Right atrium auricular region (tissue), 2 donors: ENCODE measurements at regions not wholly inside any gene's neighbourhood (a gene's known extent, or its start where the extent isn't known, plus 50 kb on each side); places are given as distances from the start of the nearest gene placed in this dataset.

ENCODE experiments used
- DNase-seq: peaks from one replicate; pipeline ENCODE4 v3.0.0-alpha.2; 2019; ENCODE audit warnings: low spot score
- H3K27ac ChIP-seq, 2 donors: fragments of 200-600 bp; sonication (generic); 1 replicate in 1 of 2; 2 replicates in 1 of 2; pipeline ENCODE4 v1.5.1; 2016 to 2019
- H3K27me3 ChIP-seq, 2 donors: fragments of 200-600 bp; sonication (generic); one replicate each; pipeline versions ENCODE4 v1.5.1 to v1.6.0; 2017 to 2019
- H3K36me3 ChIP-seq: fragments of 200-600 bp; sonication (generic); one replicate; pipeline ENCODE4 v1.5.1; 2016
- H3K4me1 ChIP-seq, 2 donors: fragments of 200-600 bp; sonication (generic); one replicate each; pipeline versions ENCODE4 v1.5.1 to v1.6.0; 2017 to 2019
- H3K4me3 ChIP-seq, 2 donors: fragments of 200-600 bp; sonication (generic); 1 replicate in 1 of 2; 2 replicates in 1 of 2; pipeline ENCODE4 v1.5.1; 2017 to 2019; ENCODE audit warnings: mild to moderate bottlenecking in 1 of 2, moderate library complexity in 1 of 2
- H3K9me3 ChIP-seq, 2 donors: fragments of 200-600 bp; sonication (generic); one replicate each; pipeline ENCODE4 v1.5.1; 2019
- CTCF ChIP-seq, 2 donors: fragments of 200-600 bp; sonication (generic); IDR thresholded peaks; one replicate each; pipeline ENCODE4 v1.5.1; 2019; ENCODE audit warnings: antibody characterized with exemption in 2 of 2

GRCh38 chr18:27803957-27804356 lies 373.0 kb downstream of the CDH2 start:
- Histone ChIP-seq H3K4me1 (no peaks in the 10 kb centered on the region), H3K27ac (no peak overlapping the region), H3K4me3 (no peak overlapping the region), H3K9me3 (no peaks in the 10 kb centered on the region), H3K36me3 (no peaks in the 10 kb centered on the region), H3K27me3 (no peaks in the 10 kb centered on the region)
- TF ChIP-seq CTCF (IDR thresholded peaks at IDR 0.05): no peak
- no peak for DNase-seq

- H3K4me1 ChIP-seq: no peaks in the 10 kb centered on the region
- H3K36me3 ChIP-seq: no peaks in the 10 kb centered on the region
- no peak overlapping the region for H3K4me3 ChIP-seq
- no peak overlapping the region for H3K27ac ChIP-seq
- no peak for DNase-seq
- TF ChIP-seq CTCF (IDR thresholded peaks at IDR 0.05): no peak
- H3K9me3 ChIP-seq: no peaks in the 10 kb centered on the region
- H3K27me3 ChIP-seq: no peaks in the 10 kb centered on the region
These were observed 379.4 kb downstream of the CDH2 start for GRCh38 chr18:27797484-27797883.

GRCh38 chr18:27794181-27794926 lies 382.6 kb downstream of the CDH2 start:
- no peaks in the 10 kb centered on the region for H3K27me3 ChIP-seq
- no peak for TF ChIP-seq CTCF (IDR thresholded peaks at IDR 0.05)
- H3K9me3 ChIP-seq: no peaks in the 10 kb centered on the region
- no peaks in the 10 kb centered on the region for H3K4me1 ChIP-seq
- no peak overlapping the region for H3K4me3 ChIP-seq
- no peak overlapping the region for H3K27ac ChIP-seq
- DNase-seq: no peak
- H3K36me3 ChIP-seq: no peaks in the 10 kb centered on the region

GRCh38 chr18:27793013-27793785 lies 383.7 kb downstream of the CDH2 start:
- no peaks in the 10 kb centered on the region for H3K9me3 ChIP-seq
- DNase-seq: no peak
- no peak for TF ChIP-seq CTCF (IDR thresholded peaks at IDR 0.05)

GRCh38 chr18:27789406-27789805 lies 387.5 kb downstream of the CDH2 start:
- no peak overlapping the region for H3K27ac ChIP-seq
- TF ChIP-seq CTCF (IDR thresholded peaks at IDR 0.05): no peak
- no peaks in the 10 kb centered on the region for H3K27me3 ChIP-seq
- H3K36me3 ChIP-seq: no peaks in the 10 kb centered on the region
- H3K9me3 ChIP-seq: no peaks in the 10 kb centered on the region
- no peak for DNase-seq
- H3K4me3 ChIP-seq: no peak overlapping the region
- no peaks in the 10 kb centered on the region for H3K4me1 ChIP-seq

More at GRCh38 chr18:27793013-27793785, 383.7 kb downstream of the CDH2 start:
- no peaks in the 10 kb centered on the region for H3K27me3 ChIP-seq
- H3K4me3 ChIP-seq: no peak overlapping the region
- no peaks in the 10 kb centered on the region for H3K4me1 ChIP-seq
- no peaks in the 10 kb centered on the region for H3K36me3 ChIP-seq
- H3K27ac ChIP-seq: no peak overlapping the region
